ENCODE measurements at regions not wholly inside any gene's neighbourhood (a gene's known extent, or its start where the extent isn't known, plus 50 kb on each side); places are given as distances from the start of the nearest gene placed in this dataset.

DNA sequence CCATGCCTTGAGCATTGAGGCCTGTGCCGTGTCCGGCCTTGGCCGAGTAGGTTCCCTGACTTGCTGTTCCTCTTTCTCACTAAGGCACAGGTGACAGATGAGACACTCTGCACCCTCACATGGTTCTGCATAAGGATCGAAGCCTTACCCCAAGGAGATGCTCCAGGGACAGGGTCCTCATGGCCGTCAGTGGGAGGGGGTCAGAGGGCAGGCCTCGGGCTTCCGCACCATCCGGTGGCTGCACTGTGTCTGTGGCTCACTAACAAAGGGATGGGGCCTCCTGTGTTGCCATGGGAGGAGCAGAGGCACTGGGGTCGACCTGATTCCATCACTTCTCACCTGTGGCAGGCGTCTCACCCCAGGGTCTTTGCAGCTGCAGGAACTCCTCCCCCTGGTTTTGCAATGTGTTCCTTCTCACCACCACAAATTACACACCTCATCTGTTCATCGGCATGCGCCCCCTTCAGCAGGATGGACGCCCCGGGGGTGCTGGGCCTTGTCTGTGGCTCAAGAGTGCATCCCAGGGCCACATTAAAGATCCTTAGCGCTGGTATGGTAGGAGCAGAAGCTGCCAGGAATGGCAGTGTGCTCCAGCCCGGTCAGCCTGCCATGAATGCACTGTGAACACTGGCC lies 113.3 kb upstream of the SOX1 start:
- TF ChIP-seq NPAS2 (CRISPR knock-in tag; IDR thresholded peaks at IDR 0.05; ENCODE audit: borderline replicate concordance) (no peak), MAFK (IDR thresholded peaks at IDR 0.05; ENCODE audit: partially characterized antibody) (no peak), EP300 (IDR thresholded peaks at IDR 0.05) (no peak), CBX2 (IDR thresholded peaks at IDR 0.05; ENCODE audit: borderline replicate concordance, low read depth) (no peak), POLR2A (IDR thresholded peaks at IDR 0.05; ENCODE audit: low read length) (no peak), RARB (CRISPR knock-in tag; IDR thresholded peaks at IDR 0.05) (no peak), HEYL (CRISPR knock-in tag; IDR thresholded peaks at IDR 0.05) (no peak), CEBPB (IDR thresholded peaks at IDR 0.05) (no peak), RFX5 (IDR thresholded peaks at IDR 0.05) (no peak), JUN (IDR thresholded peaks at IDR 0.05) (no peak), CHD2 (IDR thresholded peaks at IDR 0.05; ENCODE audit: low read length, partially characterized antibody) (no peak), RCOR1 (IDR thresholded peaks at IDR 0.05; ENCODE audit: low read depth, low read length) (no peak), ZSCAN20 (CRISPR knock-in tag; IDR thresholded peaks at IDR 0.05) (no peak)
- TF ChIP-seq, protein P1, sequence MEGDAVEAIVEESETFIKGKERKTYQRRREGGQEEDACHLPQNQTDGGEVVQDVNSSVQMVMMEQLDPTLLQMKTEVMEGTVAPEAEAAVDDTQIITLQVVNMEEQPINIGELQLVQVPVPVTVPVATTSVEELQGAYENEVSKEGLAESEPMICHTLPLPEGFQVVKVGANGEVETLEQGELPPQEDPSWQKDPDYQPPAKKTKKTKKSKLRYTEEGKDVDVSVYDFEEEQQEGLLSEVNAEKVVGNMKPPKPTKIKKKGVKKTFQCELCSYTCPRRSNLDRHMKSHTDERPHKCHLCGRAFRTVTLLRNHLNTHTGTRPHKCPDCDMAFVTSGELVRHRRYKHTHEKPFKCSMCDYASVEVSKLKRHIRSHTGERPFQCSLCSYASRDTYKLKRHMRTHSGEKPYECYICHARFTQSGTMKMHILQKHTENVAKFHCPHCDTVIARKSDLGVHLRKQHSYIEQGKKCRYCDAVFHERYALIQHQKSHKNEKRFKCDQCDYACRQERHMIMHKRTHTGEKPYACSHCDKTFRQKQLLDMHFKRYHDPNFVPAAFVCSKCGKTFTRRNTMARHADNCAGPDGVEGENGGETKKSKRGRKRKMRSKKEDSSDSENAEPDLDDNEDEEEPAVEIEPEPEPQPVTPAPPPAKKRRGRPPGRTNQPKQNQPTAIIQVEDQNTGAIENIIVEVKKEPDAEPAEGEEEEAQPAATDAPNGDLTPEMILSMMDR (IDR thresholded peaks at IDR 0.05), result no peak

Data from A549 (cell line).